NCI-H345 treated with DMSO at 0.1 percent for 48 hours (cell line): ENCODE measurements at regions not wholly inside any gene's neighbourhood (a gene's known extent, or its start where the extent isn't known, plus 50 kb on each side); places are given as distances from the start of the nearest gene placed in this dataset.

Source experiments
- DNase-seq: peaks from one replicate; lab custom pipeline; 2025; ENCODE audit not compliant: unreplicated experiment; lab: John Stamatoyannopoulos, UW

DNA sequence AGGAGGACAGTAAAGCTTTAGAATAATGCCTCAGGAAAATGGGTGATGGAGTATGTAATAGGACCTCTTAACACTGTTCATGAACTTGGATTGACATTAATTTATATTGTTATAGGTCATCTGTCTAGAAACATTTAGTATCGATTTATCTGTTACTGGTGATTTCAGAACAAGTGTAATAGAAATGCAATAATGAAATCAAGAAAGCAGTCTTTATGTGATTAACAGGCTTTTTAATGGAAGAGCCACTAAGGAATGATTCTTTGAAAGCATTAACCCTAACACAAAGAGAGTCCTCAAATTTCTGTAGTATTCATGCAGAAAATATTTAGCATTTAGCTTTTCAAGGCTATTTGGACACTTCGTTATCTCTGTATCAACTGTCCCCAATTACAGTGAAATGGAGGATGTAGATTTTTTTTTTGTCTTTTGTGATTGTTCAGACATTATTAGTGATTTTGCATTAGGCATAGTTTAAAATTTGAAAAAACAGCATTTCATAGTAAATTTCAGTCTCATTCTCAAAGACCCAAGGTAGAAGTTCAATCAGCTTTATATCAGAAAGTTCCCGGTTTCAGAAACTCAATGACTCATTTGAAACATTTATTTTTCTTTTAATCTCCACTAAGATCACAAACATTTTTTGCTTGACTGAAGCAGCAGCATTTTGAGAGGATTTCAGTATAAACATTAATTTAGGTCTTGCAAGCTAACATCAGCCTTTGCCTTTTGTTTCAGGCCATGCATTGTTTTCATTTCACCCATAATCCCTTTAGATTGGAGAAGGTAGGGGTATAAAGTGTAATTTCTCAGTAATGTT is 56.3 kb downstream of the AGTR2 start:
- no peak for DNase-seq

DNA sequence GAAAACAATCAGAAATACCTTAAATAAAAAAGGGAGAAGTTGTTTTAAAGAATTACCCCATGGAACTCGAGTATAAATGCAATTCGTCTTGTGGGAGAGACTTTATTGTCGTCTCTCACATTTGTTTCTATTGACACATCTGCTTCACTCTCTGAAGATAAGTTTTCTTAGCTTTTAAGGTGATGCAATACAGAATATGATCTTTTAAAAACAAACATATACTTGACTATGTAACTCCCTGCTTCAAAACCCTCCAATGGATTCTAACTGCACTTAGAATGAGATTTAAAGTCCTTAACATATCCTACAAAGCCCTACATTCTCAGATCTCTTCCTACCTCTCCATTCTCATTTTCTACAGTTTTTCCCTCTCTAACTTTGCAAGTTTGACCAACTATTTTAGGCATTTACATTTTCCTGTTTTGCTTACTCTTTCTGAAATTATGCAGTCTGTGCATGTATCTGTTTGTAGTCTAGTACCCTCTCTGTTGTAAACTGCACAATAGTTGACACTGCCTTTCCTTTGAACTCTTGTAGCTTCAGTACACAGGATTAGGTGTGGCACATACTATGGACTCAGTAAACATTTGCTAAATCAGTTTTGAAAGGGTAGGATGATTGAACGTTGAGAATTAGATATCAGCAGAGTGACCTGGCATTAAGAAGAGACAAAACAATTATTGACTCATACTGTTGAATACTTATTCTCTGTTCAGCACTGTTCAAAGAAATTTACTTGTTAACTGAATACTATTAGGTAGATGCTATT is 59.8 kb downstream of the AGTR2 start:
- DNase-seq: no peak

DNA sequence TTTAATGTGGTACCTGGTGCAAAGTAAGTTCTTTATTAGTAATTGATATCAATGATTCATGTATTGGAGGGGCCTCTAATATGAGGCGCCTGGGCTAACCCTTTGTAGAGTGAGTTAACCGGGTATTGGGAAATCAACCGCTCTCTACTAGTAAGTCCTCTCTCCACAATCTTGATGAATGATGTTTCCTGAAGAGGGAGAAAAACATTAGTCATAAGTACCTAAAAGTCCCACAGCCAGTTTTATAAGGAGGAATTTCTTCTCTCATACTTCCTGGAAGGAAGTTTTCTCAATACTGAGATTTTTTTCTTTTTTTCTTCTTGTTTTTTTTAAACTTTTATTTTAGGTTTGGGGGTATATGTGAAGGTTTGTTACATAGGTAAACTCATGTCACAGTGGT is 62.3 kb downstream of the AGTR2 start:
- no peak for DNase-seq

DNA sequence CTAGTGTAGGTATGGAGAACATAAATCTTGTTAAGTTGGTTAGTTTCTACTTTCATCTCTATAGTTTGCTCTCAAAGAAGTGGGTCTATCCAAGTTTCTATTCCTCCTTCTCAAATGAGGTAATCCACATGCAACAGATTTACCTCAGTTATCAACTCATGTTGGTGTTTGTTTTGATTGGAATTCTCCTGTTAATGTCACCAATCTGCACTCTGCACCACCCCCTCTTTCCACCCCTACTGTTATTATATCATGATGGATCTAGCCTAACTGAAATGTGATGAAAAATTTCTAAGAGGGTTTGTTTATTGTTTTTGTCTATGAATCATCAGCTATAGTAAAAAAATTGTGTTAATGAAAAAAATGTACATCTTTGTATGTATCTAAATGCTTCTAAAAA is 66.1 kb downstream of the AGTR2 start:
- no peak for DNase-seq

DNA sequence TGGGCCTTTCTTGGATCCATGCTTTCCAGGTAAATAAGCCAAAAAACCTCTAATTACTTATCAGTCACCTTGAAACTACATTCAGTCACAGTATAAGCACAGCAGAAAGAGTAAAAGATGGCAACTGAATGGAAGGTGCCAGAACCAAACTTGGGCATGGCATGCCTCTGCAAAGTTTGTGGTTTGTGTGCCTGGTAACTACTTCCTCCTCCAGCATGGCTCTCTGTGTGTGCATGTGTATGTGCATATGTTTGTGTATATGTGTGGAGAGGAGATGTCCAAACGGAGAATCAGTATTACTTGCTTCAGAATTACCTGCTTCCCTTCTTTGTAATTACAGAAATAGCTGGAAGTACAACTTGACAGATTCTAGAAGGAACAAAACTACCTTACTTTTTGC is 67.5 kb downstream of the AGTR2 start:
- no peak for DNase-seq

DNA sequence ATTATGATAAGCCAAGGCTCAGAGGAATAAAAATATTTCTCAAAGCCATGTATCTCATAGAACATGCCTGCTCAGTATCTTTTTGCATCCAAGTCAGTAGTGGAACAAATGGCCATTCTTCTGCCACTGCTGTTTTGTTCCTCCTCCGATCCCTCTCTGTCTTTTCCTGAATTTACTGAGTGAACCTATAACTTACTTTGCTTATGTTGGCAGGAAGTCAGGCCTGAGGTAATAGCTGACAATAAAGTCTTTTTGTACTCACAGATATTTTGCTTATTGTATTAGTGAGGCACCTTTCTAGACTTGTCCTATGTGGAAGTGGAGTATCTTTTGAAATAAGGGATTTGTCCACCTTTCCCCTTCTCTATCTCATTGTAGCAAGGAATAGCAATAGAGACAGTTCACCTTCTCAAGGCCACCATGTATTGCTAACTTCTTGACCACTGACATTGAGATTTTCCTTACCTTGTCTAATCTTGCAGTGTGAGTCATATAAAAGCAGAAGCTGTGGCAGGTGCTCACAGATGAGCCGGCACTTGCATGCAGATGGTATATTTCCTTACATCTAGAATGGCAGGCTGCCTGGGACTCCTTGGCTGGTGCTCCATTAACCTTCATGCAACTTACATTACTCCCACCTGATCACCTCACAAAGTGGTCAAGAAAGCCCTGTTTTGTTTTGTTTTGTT is 68.2 kb downstream of the AGTR2 start:
- DNase-seq: no peak

DNA sequence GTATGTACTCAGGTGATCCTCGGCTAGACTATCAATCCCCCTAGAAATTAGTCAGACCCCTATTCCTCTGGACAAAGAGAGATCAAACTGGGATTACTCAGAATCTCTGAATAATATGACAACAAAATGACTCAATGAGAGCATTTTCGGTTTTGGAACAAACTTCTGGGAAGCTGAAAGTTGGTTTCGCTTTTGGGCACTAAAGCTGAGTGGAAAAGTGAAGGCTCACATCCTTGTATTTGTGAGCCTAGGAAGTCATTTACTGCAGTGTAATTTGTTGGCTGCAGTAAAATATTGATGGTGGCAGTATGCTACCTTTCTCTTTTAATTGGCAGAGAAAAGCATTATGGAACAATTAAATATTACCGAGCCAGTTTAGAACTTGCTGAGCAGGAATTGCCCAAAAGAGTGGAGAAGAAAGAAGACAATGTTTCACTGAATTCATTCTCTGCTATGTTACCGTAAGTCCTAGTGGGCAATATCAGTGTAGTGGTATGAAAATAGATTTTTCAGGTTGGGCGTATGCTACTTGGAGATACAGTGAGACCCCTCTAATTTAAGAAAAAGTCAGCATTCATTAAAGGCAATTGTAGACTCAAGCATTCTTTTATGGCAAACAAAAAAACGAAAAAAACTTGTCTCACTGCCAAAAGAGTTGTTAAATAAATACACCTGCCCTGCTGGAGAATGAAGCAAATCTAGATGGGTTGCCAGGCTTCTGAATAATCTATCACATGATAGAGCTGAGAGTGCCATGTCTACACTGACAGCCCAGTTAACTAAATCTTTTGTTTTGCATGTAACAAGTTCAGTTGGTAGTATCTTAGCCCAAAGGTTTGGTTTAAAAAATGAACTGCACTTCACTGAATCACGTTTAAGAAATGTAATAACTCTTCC is 69.6 kb downstream of the AGTR2 start:
- DNase-seq: peak; percentile 79

DNA sequence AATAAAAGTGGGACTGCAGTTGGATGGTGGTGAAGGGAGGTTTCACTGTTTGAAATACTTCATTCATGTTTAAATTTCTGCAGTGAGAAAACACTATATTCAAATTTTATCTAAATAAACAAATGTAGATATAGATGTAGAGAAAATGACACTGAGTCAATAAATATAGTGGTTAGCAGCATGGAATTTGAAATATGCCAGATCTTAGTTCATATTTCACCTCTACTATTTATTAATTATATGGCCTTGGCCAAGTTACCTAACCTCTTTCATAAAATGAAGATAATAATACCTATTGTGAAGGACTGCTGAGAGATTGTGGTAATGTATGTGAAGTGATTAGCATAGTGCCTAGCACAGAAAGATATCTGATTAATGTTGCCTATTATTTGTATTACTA is 70.5 kb downstream of the AGTR2 start:
- DNase-seq: no peak

DNA sequence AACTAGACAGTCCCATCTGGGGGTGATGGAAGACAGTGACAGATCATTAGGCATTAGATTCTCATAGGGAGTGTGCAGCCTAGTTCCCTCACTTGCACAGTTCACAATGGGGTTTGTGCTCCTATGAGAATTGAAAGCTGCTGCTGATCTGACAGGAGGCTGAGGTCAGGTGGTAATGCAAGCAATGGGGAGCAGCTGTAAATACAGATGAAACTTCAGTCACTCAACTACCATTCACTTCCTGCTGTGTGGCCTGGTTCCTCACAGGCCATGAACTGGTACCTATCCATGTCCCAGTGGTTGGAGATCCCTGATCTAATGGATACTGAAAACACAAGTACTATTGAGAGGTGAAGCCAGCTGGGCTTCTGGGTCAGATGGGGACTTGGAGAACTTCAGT is 72.5 kb downstream of the AGTR2 start:
- DNase-seq: no peak

DNA sequence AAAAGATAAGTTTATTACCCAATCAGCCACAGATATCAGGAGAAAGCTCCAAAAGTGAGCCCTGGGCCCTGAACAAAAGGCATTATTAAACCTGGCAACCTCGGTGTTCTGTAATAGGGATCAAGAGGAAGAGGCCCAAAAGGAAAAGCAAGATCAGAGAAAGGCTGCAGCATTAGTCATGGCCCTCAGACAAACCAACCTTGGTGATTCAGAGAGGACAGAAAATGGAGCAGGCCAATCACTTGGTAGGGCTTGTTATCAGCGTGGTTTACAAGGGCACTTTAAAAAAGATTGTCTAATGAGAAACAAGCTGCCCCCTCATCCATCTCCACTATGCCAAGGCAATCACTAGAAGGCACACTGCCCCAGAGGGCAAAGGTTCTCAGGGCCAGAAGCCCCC is 75.7 kb downstream of the AGTR2 start:
- no peak for DNase-seq

DNA sequence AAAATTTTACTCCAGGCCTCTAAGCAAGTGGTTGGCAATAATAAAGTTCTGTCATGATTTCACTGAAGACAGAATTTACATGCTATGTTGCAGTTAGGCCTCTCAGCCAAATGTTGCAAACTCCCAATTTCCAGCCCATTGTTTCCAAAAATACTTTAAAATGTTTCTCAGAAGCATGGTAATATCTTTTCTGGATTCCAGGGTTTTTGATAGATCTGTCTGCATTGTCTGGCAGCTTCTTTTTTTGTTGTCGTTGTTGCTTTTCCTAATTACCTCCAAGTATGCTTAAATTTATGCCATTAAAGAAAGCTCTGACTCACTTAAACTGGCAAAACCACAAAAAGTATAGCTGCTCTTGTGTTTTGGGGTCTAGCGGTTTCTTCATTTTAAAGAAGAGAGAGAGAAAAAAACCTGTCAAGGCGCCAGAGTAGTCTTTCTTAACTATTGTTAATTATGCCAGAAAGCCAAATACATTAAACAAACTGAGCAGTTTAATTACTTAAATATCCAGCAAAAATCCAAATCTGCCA is 97.0 kb downstream of the AGTR2 start:
- no peak for DNase-seq

DNA sequence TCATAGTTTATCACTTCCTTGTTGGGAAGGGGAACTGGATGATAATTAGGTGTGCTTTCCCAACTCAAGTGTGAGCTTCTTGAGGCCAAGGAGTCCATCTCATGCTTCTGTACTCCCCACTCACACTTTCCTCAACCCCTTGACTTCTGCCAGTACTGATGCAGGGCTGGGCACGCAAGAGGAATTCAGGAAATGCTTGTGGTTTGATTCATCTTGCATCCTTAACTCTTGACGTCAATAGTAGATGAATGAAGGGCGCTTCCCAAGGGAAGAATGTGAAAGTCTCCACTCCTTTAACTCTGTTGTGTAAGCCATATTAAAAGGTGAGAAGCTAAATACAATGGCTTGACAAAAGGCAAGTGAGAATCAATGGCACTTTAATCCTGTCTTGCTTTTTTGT is 101.8 kb downstream of the AGTR2 start:
- no peak for DNase-seq

DNA sequence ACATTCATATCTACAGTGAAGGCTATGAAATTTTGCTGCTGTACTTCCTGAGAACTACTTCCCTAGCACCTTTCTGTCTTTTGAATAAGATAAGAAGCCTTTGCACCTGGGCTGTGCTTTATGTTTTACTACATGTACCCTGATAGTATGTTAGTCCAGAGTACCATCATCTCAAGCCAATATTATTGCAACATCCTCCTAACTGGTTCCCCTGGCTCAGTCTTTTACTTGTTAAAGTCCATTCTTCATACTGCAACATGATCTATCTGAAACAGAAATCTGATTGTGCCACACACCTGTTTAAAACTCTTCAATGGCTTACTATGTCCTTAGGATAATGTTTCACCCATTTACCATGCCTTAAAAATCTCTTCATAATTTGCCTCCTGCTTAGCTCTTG is 102.3 kb downstream of the AGTR2 start:
- DNase-seq: no peak

DNA sequence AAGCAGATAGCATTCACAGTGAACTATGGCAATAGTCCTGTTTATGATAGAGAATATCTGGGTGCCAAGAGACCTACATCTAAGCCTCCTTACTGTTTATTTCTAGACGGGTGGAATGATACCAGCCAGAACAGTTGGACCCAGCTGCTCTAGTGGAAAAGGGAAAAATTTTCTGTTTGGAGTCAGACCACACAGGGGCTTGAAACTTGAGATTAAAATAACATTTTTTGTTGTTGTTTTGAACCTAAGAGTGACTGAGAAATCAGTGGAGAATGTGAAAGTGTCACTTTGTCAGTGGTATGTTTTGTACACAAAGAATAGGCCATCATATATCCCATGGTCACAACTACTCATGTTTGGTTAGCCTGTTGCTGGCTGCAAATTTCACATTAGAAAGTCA is 105.7 kb downstream of the AGTR2 start:
- DNase-seq: no peak

DNA sequence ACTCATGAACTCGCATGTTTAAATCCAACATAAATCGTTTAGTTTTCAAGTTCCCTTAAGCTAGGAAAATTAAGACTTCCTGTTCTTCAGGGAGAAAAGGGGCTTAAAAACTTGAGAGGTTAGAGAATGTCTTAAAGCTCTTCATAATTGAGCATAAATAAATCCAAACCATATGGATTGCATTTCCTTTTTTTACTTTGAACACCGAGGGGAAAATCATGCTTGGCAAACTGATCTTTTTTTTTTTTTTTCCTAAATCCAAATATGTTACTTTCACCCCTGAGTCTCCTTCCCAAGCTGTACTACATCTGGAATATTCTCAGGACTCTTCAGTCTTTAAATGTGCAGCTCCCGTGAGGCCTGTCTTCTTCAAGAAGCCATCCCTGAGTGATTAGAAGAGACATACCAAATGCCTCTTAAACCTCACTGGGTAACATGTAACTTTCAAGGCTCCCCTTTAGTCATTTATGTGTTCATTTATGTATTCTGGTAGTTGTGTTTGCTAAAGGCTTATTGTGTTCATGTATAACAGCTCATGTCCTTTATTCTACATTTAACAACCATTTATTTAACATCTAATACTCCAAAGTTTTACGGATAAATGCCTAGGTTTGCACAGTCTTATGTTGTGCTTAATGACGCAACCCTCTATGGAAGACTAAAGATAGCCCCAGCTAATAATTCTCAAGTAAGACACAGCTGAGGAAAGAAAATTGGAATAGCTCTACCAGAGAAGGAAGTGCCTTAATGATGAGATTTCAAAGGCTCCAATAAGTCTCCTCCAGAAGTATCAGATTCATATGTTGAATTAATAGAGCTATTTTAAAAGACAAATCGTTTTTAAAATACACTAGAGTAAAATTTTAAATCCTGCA is 107.0 kb downstream of the AGTR2 start:
- DNase-seq: no peak

DNA sequence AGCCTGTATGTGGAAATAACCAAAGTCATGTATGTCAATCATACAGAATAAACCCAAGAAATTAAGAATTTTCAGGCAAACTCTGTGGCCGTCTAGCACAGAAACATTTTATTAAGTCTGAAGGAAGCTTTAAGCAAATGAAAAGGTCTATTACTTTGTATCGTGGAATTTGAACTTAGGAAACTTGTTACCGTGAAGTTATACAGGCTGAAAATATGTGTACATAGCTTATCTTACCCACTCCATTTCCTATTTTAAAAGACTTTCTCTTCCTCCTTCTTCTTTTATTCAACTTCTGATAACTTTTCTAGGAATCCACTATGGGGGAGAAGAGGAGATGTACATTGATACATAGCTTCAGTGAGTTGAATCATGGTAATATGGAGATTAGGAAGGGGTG is 108.3 kb downstream of the AGTR2 start:
- DNase-seq: no peak

DNA sequence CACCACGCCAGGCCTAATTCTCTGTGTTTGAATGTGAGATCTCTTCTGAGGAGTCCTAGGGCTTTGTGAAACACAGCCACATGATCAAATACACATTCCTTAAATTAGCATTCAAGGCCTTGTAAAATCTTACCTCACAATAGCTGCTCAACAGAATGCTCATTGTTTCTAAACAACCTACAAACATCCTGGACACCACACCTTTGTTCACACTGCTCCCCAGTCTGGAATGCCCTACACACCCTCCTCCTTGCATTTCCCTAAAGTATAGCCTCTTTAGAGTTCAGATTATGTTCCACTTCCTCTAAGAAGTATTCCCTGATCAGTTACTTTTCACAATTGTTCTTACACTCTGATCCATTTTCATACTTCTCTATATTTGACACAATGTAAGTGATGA is 110.6 kb downstream of the AGTR2 start:
- DNase-seq: no peak

DNA sequence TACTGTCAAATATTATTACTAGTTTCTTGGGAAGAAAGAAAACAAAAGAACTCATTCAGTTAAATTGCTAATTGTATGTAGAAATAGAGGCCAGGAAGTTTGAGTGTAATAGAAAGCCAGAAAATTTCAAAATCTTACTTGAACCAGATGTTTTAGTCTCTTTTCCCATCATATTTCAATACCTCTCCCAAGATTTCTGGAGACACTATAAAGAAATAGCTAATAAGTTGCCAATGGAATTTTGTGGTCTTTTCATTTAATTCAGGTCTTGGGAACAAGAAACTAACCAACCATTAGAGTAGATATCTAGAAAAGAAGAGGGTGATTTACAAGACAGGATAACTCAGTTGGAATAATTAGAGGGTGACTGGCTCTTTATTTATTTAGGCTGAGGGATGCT is 112.2 kb downstream of the AGTR2 start:
- DNase-seq: no peak

DNA sequence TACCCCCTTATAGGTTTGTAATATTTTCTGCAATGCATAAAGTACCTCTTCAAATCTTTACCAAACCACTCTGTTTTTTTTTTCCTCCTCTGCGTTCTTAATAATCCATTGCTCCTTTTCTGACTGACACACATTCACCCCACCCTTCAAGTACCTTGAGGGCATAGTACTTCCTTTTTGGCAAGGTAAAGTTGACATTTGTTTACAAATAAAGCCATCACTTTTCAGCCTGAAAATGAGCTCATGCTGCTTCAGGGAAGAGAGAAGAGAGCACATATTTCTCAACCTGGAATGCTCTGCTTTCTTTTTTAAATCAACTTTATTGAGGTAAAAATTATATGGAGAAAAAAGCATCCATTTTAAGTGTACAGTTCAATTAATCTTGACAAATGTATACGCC is 113.9 kb downstream of the AGTR2 start:
- DNase-seq: no peak

DNA sequence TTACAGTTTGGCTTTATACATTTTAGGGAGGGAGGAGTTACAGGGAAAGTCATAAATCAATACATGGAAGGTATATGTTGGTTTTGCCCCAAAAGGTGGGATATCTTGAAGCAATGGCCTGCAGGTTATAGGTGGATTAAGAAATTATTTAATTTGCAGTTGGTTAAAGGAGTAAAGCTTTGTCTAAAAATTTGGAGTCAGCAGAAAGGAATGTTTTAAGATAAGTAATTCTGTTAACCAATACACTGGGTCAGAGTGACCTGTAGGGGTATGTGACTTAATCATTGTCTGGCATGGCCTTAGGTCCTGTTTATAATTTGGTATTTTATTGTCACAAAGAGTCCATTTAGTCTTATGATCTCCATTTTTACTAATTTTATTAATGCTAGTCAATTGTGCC is 115.0 kb downstream of the AGTR2 start:
- DNase-seq: no peak
